ENCODE measurements at regions not wholly inside any gene's neighbourhood (a gene's known extent, or its start where the extent isn't known, plus 50 kb on each side); places are given as distances from the start of the nearest gene placed in this dataset.

- TF ChIP-seq POLR2A (IDR thresholded peaks at IDR 0.05; ENCODE audit: low read depth, low read length) (no peak), CEBPB (IDR thresholded peaks at IDR 0.05; ENCODE audit: low read depth, low read length) (no peak), CTCF (conservative IDR thresholded peaks at IDR 0.05; ENCODE audit: low read depth, low read length) (no peak), MXI1 (IDR thresholded peaks at IDR 0.05; ENCODE audit: borderline replicate concordance, low read depth, low read length) (no peak), MAZ (IDR thresholded peaks at IDR 0.05; ENCODE audit: borderline replicate concordance, low read depth, low read length) (no peak), MAFK (IDR thresholded peaks at IDR 0.05; ENCODE audit: low read depth, low read length) (no peak), RFX5 (IDR thresholded peaks at IDR 0.05; ENCODE audit: low read depth, low read length) (no peak), SMC3 (IDR thresholded peaks at IDR 0.05; ENCODE audit: low read depth, low read length) (no peak), FOS (IDR thresholded peaks at IDR 0.05; ENCODE audit: low read depth, low read length) (no peak), BHLHE40 (IDR thresholded peaks at IDR 0.05; ENCODE audit: low read depth, low read length) (no peak)
These were observed 247.4 kb upstream of the CTSO start for GRCh38 chr4:156201050-156201449.
